DND-41 (cell line): ENCODE measurements at regions not wholly inside any gene's neighbourhood (a gene's known extent, or its start where the extent isn't known, plus 50 kb on each side); places are given as distances from the start of the nearest gene placed in this dataset.

Experiments used
- EZH2 ChIP-seq: IDR thresholded peaks from 3 replicates; pipeline ENCODE4 v1.6.1; 2012; ENCODE audit warnings: borderline replicate concordance, low read depth, mild to moderate bottlenecking, moderate library complexity, low read length, inconsistent platforms; ENCODE audit not compliant: severe bottlenecking
- TF ChIP-seq, protein P1 (sequence below): IDR thresholded peaks from 2 replicates; pipeline ENCODE4 v1.5.1; 2012; ENCODE audit warnings: borderline replicate concordance, low read length, moderate library complexity, mild to moderate bottlenecking; ENCODE audit not compliant: poor library complexity, severe bottlenecking; ENCODE audit errors: extremely low read depth

DNA sequence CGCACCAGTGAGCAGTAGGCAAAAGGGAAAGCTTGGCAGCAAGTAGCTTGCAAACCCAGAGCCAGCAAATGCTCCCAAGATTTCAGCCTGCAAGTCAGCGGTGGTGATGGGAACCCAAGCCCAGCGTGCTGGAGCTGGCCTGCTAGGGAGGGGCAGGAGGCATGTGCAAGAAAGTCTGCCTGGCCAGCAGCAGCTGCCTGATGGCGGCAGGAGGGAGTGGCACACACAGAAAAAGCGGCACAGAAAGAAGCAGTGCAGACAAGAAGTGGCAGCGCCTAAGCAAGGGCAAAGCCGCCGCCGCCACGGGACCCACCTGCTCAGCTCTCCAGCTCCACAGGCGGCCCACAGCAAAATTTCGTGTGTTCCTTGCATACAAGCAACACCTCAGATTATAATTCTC, 1206.5 kb upstream of the PABPC4L start:
- TF ChIP-seq, protein P1, sequence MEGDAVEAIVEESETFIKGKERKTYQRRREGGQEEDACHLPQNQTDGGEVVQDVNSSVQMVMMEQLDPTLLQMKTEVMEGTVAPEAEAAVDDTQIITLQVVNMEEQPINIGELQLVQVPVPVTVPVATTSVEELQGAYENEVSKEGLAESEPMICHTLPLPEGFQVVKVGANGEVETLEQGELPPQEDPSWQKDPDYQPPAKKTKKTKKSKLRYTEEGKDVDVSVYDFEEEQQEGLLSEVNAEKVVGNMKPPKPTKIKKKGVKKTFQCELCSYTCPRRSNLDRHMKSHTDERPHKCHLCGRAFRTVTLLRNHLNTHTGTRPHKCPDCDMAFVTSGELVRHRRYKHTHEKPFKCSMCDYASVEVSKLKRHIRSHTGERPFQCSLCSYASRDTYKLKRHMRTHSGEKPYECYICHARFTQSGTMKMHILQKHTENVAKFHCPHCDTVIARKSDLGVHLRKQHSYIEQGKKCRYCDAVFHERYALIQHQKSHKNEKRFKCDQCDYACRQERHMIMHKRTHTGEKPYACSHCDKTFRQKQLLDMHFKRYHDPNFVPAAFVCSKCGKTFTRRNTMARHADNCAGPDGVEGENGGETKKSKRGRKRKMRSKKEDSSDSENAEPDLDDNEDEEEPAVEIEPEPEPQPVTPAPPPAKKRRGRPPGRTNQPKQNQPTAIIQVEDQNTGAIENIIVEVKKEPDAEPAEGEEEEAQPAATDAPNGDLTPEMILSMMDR, result no peak
- TF ChIP-seq EZH2, result no peak
